OCI-LY1 (cell line): ENCODE measurements at regions not wholly inside any gene's neighbourhood (a gene's known extent, or its start where the extent isn't known, plus 50 kb on each side); places are given as distances from the start of the nearest gene placed in this dataset.

Source experiments
- EZH2 ChIP-seq: fragments of 200-600 bp; sonication (generic), shearing (Covaris generic); IDR thresholded peaks from 2 replicates; pipeline ENCODE4 v1.8.0; 2017; ENCODE audit warnings: borderline replicate concordance, mixed run types, mild to moderate bottlenecking, antibody characterized with exemption, low read length, moderate library complexity, mixed read lengths
- TF ChIP-seq, protein P1 (sequence below): fragments of 200-600 bp; sonication (generic), shearing (Covaris generic); IDR thresholded peaks from 2 replicates; pipeline ENCODE4 v1.5.1; 2017; ENCODE audit warnings: mild to moderate bottlenecking, antibody characterized with exemption, low read length, moderate library complexity, mixed read lengths

DNA sequence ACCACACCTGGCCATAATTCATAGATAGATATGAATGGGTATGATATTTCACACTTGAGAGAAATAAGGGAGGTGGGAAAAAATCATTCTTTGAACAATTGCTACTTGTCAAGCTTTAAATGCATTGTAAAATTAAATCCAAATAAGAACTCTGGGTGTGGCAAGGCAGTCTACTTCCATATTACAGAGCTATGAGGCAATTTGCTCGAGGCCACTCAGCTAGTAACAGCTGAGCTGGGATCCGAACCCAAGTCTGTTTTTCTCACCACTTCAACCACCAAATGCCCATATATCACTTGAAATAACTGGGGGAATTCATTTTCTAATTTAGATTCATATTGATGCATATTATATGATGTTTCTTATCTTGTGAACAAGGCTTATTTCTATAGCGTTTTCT is 482.2 kb upstream of the ADAMTS9 start:
- TF ChIP-seq, protein P1, sequence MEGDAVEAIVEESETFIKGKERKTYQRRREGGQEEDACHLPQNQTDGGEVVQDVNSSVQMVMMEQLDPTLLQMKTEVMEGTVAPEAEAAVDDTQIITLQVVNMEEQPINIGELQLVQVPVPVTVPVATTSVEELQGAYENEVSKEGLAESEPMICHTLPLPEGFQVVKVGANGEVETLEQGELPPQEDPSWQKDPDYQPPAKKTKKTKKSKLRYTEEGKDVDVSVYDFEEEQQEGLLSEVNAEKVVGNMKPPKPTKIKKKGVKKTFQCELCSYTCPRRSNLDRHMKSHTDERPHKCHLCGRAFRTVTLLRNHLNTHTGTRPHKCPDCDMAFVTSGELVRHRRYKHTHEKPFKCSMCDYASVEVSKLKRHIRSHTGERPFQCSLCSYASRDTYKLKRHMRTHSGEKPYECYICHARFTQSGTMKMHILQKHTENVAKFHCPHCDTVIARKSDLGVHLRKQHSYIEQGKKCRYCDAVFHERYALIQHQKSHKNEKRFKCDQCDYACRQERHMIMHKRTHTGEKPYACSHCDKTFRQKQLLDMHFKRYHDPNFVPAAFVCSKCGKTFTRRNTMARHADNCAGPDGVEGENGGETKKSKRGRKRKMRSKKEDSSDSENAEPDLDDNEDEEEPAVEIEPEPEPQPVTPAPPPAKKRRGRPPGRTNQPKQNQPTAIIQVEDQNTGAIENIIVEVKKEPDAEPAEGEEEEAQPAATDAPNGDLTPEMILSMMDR = no peak
- no peak for TF ChIP-seq EZH2
